Activated CD8-positive, alpha-beta memory T cell treated with anti-CD3 and anti-CD28 coated beads for 1 hour (primary cell): ENCODE measurements at regions not wholly inside any gene's neighbourhood (a gene's known extent, or its start where the extent isn't known, plus 50 kb on each side); places are given as distances from the start of the nearest gene placed in this dataset.
"Not testable (repeated sequence)": the region's sequence is repeated elsewhere in the genome, so short reads cannot be mapped to it uniquely, and the experiment has no call there.

Source experiments
- DNase-seq, 2 donors: peaks; one replicate each; pipeline ENCODE4 v3.0.0-alpha.2; 2020; ENCODE audit warnings: low read depth in 1 of 2; ENCODE audit errors: extremely low read depth in 1 of 2

GRCh38 chr9:62952840-62953239 is 1763.0 kb downstream of the SPATA31A7 start:
- DNase-seq = not testable (repeated sequence)
